Activated CD8-positive, alpha-beta memory T cell treated with anti-CD3 and anti-CD28 coated beads, Interleukin-2, amount 50 U/mL, for 4 hours (primary cell): ENCODE measurements at regions not wholly inside any gene's neighbourhood (a gene's known extent, or its start where the extent isn't known, plus 50 kb on each side); places are given as distances from the start of the nearest gene placed in this dataset.
"Not testable (repeated sequence)": the region's sequence is repeated elsewhere in the genome, so short reads cannot be mapped to it uniquely, and the experiment has no call there.

Source experiments
- DNase-seq: peaks from one replicate; pipeline ENCODE4 v3.0.0-alpha.2; 2020

- DNase-seq: no peak
Measured at GRCh38 chr10:36023939-36024338, 381.8 kb upstream of the FZD8 start.

DNA sequence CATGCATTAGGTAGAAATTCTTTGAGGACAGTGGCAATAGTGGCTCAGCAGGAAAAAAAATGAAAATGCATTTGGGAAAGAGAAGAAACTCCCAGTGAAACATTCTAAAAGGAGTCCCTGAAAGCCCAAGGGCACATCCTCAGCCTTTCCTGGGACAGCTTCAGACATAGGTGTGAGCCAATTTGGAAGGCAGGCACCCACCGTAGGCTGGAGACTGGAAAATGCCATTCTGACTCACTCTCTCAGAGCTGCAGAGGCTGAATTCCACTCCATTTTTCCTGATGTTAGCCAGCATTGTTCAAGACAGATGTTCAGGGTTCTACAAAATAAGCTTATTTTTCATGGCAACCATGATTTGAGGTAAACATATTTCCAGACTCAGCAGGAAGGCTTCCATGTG, 379.0 kb upstream of the FZD8 start:
- no peak for DNase-seq

GRCh38 chr10:36019749-36020148, 377.7 kb upstream of the FZD8 start:
- DNase-seq: no peak

GRCh38 chr10:36018996-36019395, 376.9 kb upstream of the FZD8 start:
- DNase-seq: no peak

DNA sequence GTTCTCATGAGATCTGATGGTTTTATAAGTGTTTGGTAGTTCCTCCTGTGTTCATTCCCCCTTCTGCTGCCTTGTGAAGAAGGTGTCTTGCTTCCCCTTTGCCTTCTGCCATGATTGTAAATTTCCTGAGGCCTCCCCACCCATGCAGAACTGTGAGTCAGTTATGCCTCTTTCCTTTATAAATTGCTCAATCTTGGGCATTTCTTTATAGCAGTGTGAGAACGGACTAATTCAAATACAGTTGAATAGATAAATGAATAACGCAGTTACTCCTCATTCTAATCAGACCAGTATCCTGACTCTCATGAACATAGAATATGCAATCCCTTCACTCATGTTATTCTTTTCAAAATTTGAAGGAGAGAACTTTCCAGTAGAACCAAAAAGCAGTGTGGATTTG, 375.0 kb upstream of the FZD8 start:
- DNase-seq: no peak

DNA sequence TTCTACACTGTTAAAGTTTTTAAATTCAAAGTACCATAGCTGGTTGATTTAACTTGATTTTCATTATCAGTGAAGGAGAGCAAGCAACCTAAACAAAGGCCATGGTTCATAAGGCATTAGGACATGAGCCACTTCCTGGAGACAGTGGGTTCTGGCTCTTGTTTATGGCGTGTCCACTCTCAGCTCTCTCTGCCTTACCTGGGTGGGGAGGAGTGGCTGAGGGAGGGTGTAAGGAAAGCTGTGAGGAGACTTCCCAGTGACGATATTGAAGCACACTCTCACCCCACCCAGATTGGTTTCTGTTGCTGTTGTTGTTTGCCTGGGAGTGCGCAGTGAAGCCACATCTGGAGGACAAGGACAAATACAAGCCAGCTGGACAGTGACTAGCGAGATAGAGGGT, 365.3 kb upstream of the FZD8 start:
- DNase-seq: no peak

GRCh38 chr10:36003688-36004087, 361.6 kb upstream of the FZD8 start:
- DNase-seq: no peak

DNA sequence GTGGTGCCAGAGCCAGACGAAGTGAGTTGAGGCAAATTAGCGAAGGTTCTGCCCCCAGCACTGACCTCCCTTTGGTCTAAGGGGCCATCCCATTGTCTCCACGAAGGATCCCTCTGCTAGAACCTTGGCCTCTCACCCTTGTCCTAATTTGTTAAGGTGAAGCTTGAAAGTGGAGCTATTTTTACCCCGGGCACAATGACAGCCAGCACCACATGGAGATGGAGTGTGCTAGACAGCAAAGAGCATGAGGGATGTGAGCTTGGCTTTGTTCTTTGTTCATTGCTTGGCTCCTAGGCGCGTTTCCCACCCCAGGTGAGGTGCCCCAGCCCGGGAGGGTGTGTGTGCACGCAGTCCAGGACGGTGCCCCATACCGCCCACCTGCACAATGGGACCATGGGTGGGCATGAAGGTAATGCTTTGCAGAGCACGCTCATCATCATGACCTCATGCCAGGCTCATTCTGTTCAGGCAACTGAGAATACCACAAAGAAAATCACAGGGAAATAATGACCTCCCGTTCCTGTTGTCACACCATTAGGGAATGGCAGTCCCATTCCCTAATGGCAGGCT, 361.0 kb upstream of the FZD8 start:
- no peak for DNase-seq

- no peak for DNase-seq
Measured at GRCh38 chr10:36002445-36002844, 360.3 kb upstream of the FZD8 start.

- DNase-seq: not testable (repeated sequence)
Measured at GRCh38 chr10:36000754-36001153, 358.7 kb upstream of the FZD8 start.

DNA sequence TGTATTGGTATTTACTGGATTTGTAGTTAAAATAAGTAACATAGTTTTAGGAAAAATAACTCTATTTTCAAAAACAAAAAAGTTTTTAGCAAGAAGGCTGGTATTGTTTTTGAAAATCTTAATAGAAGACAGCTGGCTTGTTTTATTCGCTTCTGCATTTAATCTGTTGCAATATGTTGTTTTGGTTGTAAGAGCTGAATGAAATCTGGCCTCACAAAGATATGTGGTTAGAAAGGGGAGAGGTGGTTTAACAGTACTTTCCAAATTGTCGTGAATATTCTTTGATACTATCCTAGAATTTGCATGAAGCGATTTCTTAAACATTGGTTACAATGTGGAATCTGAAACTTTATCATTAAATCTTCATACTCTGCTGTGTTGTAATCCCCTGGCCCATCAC, 355.9 kb upstream of the FZD8 start:
- no peak for DNase-seq

DNA sequence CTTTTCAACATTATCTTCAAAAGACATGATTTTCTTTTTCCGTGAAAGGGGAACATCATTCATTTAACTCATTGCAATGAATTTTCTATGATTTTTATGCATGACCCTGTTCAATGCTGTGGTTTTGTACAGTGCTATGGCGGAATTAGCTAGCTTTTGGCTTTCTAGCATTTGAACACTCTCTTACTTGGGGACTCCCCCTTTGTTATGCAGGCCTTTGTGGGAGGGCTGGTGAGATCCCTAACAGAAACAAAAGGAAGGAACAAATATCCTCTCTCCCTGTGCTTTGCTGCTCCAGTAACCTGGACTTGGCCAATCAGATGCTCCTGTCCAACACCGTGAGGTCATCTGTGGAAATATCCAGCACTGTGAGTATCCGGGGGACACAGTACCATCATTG, 353.4 kb upstream of the FZD8 start:
- DNase-seq: no peak

- DNase-seq: no peak
Measured at GRCh38 chr10:35993591-35994515, 351.8 kb upstream of the FZD8 start.

GRCh38 chr10:35992107-35992506, 350.0 kb upstream of the FZD8 start:
- DNase-seq: no peak

- no peak for DNase-seq
Measured at GRCh38 chr10:35986756-35987502, 344.8 kb upstream of the FZD8 start.

DNA sequence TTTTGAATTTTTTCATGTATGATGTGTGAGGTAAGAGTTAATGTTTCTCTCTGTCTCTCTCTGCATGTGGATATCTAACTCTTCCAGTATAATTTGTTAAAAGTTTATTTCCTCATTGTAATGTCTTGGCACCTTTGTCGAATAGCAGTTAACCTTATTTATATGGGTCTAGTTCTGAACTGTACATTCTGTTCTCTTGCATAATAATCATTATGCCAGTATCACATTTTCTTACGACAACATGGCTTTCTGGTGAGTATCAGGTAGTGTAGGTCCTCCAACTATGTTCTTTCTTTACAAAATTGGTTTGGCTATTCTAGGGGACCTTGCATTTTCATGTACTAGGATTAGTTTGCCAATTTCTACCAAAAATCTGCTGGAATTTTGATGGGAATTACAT, 337.0 kb upstream of the FZD8 start:
- DNase-seq: no peak

GRCh38 chr10:35973912-35974591, 332.0 kb upstream of the FZD8 start:
- DNase-seq: not testable (repeated sequence)

- no peak for DNase-seq
Measured at GRCh38 chr10:35972275-35972674, 330.2 kb upstream of the FZD8 start.

- DNase-seq: no peak
Measured at GRCh38 chr10:35971397-35971796, 329.3 kb upstream of the FZD8 start.

DNA sequence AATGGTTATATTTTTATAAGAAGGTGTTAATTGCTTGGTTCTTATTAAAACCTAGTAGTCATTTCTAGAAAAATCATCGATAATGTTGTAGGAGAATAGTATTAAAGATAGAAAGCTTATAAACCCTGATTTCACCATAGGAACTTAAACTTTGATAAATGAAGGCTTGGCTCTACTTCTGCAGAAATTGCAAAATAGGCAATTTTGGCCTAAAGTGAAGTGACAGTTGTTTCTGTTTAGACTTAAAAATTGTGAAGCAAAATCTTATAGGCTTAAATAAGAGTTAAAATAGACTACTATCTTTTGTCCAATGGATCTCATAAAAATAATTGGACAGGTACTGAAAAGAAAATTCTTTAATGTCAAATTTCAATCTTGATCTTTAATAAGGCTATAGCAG, 321.6 kb upstream of the FZD8 start:
- no peak for DNase-seq

DNA sequence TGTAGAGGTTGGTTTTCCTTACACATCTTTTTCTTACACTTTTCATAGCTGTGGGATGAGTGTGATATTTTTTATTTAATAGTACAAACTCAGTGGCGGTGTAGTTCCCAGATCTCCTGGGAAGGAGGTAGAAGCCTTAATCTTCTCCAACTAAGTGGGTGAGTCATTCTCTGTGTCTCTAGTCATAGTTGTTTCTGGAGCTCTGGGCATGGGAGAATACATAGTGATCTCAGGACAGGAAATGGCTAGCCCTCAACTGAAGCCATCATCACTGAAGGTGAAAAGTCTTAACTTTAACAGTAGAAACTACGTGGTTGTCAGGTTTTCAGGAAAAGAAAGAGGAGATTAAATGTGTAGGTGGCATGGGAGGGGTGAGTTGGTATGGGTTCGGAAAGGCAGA, 319.4 kb upstream of the FZD8 start:
- DNase-seq: no peak

DNA sequence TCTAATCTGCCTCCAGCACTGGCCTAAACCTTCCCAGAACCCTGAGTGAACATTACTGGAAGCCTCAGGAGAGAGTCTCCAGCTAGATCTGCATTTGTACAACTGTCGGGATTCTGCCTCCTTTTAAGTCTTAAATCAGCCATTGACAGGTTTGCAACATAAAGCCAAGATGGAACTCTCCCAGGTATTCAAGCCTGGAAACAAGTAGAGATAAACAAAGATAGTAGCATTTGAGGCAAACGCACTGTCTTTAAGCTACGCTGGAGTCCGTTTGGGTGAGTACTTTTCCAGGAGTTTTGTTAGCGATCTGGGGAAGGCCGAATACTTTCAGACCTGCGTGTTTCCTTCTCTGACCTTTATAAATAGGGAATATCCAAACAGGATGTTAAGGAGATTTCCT, 317.2 kb upstream of the FZD8 start:
- DNase-seq: no peak

DNA sequence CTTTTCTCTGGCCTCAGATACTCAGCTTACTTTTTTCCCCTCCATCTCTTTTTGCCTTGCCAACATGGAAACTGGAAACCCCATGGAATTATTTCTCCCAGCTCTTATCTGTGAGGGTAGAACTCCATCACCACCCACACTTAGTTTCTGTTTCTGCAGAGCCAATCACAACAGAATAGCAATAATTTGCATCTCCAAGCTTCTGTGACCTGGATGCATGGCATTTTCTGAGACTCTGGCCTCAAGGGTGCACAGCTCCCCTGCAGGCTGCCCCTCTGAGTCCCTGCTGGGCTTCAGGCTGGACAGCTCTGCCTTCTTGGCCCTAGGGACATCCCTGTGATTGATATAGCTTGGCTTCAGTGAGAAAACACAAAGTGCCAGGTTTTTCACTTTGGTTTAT, 316.5 kb upstream of the FZD8 start:
- DNase-seq: not testable (repeated sequence)
